NCI-H2029 (cell line): ENCODE measurements at regions not wholly inside any gene's neighbourhood (a gene's known extent, or its start where the extent isn't known, plus 50 kb on each side); places are given as distances from the start of the nearest gene placed in this dataset.
A peak's percentile ranks its signal among the peaks of the same experiment; 100 is the strongest.
"Not testable (repeated sequence)": the region's sequence is repeated elsewhere in the genome, so short reads cannot be mapped to it uniquely, and the experiment has no call there.

Experiments used
- DNase-seq: peaks from one replicate; lab custom pipeline; 2025; lab: John Stamatoyannopoulos, UW

GRCh38 chr12:28023156-28023887, 50.8 kb upstream of the PTHLH start:
- DNase-seq: no peak

- DNase-seq: no peak
Measured at GRCh38 chr12:28024231-28024995, 51.9 kb upstream of the PTHLH start.

- DNase-seq: no peak
Measured at GRCh38 chr12:28025821-28026505, 53.4 kb upstream of the PTHLH start.

- peak; percentile 5 for DNase-seq
Measured at GRCh38 chr12:28026701-28027100, 54.2 kb upstream of the PTHLH start.

GRCh38 chr12:28027328-28027727, 54.8 kb upstream of the PTHLH start:
- no peak for DNase-seq

GRCh38 chr12:28027947-28028724, 55.6 kb upstream of the PTHLH start:
- no peak for DNase-seq

GRCh38 chr12:28032811-28033537, 60.4 kb upstream of the PTHLH start:
- DNase-seq: no peak

GRCh38 chr12:28033538-28033915, 61.0 kb upstream of the PTHLH start:
- no peak for DNase-seq

GRCh38 chr12:28034271-28034670, 61.7 kb upstream of the PTHLH start:
- DNase-seq: no peak

- no peak for DNase-seq
Measured at GRCh38 chr12:28035500-28035899, 63.0 kb upstream of the PTHLH start.

- DNase-seq: no peak
Measured at GRCh38 chr12:28036940-28037339, 64.4 kb upstream of the PTHLH start.

- no peak for DNase-seq
Measured at GRCh38 chr12:28040246-28040645, 67.7 kb upstream of the PTHLH start.

- DNase-seq: not testable (repeated sequence)
Measured at GRCh38 chr12:28046600-28046999, 74.1 kb upstream of the PTHLH start.

- no peak for DNase-seq
Measured at GRCh38 chr12:28050606-28051005, 78.1 kb upstream of the PTHLH start.

GRCh38 chr12:28051516-28052354, 79.2 kb upstream of the PTHLH start:
- DNase-seq: no peak

GRCh38 chr12:28053564-28053963, 81.0 kb upstream of the PTHLH start:
- DNase-seq: no peak

- no peak for DNase-seq
Measured at GRCh38 chr12:28054583-28054982, 82.0 kb upstream of the PTHLH start.

- no peak for DNase-seq
Measured at GRCh38 chr12:28057856-28058615, 85.5 kb upstream of the PTHLH start.

GRCh38 chr12:28059220-28059619, 86.7 kb upstream of the PTHLH start:
- DNase-seq: no peak

- DNase-seq: no peak
Measured at GRCh38 chr12:28059668-28060067, 87.1 kb upstream of the PTHLH start.
